ENCODE measurements at regions not wholly inside any gene's neighbourhood (a gene's known extent, or its start where the extent isn't known, plus 50 kb on each side); places are given as distances from the start of the nearest gene placed in this dataset.

- Histone ChIP-seq H2AFZ (ENCODE audit: low read depth, low read length, severe bottlenecking) (no peak overlapping the region), H3K36me3 (ENCODE audit: low read length) (no peaks in the 10 kb centered on the region), H3K9ac (ENCODE audit: low read length) (no peak overlapping the region), H4K20me1 (ENCODE audit: low read depth, low read length) (no peaks in the 10 kb centered on the region), H3K27me3 (ENCODE audit: low read length) (no peaks in the 10 kb centered on the region), H3K27ac (ENCODE audit: low read depth, low read length) (no peak overlapping the region), H3K79me2 (ENCODE audit: insufficient read depth, low read length) (no peaks in the 10 kb centered on the region), H3K9me2 (replicated peaks; ENCODE audit: insufficient read depth, low read length) (no peaks in the 10 kb centered on the region), H3K9me3 (ENCODE audit: insufficient read depth, low read length) (no peaks in the 10 kb centered on the region), H3K4me3 (ENCODE audit: insufficient read depth, low read length, poor library complexity, severe bottlenecking) (no peak overlapping the region), H3F3A (ENCODE audit: insufficient read depth) (no peaks in the 10 kb centered on the region), H3K4me2 (ENCODE audit: low read depth, low read length, poor library complexity, severe bottlenecking) (no peak overlapping the region)
- TF ChIP-seq, protein P1, sequence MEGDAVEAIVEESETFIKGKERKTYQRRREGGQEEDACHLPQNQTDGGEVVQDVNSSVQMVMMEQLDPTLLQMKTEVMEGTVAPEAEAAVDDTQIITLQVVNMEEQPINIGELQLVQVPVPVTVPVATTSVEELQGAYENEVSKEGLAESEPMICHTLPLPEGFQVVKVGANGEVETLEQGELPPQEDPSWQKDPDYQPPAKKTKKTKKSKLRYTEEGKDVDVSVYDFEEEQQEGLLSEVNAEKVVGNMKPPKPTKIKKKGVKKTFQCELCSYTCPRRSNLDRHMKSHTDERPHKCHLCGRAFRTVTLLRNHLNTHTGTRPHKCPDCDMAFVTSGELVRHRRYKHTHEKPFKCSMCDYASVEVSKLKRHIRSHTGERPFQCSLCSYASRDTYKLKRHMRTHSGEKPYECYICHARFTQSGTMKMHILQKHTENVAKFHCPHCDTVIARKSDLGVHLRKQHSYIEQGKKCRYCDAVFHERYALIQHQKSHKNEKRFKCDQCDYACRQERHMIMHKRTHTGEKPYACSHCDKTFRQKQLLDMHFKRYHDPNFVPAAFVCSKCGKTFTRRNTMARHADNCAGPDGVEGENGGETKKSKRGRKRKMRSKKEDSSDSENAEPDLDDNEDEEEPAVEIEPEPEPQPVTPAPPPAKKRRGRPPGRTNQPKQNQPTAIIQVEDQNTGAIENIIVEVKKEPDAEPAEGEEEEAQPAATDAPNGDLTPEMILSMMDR (IDR thresholded peaks at IDR 0.05; ENCODE audit: insufficient read depth, low read length, poor library complexity, severe bottlenecking): no peak
- no peak for TF ChIP-seq EZH2phosphoT487 (conservative IDR thresholded peaks at IDR 0.05; ENCODE audit: low read length)
These were observed 723.7 kb downstream of the RWDD3 start for GRCh38 chr1:95957748-95958147.

GRCh38 chr1:95966866-95967265, 732.9 kb downstream of the RWDD3 start:
- H4K20me1 ChIP-seq (ENCODE audit: low read depth, low read length): no peaks in the 10 kb centered on the region
- no peaks in the 10 kb centered on the region for H3F3A ChIP-seq (ENCODE audit: insufficient read depth)
- TF ChIP-seq EZH2phosphoT487 (conservative IDR thresholded peaks at IDR 0.05; ENCODE audit: low read length): no peak
- TF ChIP-seq, protein P1 (IDR thresholded peaks at IDR 0.05; ENCODE audit: insufficient read depth, low read length, poor library complexity, severe bottlenecking): no peak
- no peak overlapping the region for H3K4me3 ChIP-seq (ENCODE audit: insufficient read depth, low read length, poor library complexity, severe bottlenecking)
- no peaks in the 10 kb centered on the region for H3K9me2 ChIP-seq (replicated peaks; ENCODE audit: insufficient read depth, low read length)
- H3K27me3 ChIP-seq (ENCODE audit: low read length): no peaks in the 10 kb centered on the region
- H2AFZ ChIP-seq (ENCODE audit: low read depth, low read length, severe bottlenecking): no peak overlapping the region
- no peak overlapping the region for H3K27ac ChIP-seq (ENCODE audit: low read depth, low read length)
- H3K36me3 ChIP-seq (ENCODE audit: low read length): no peaks in the 10 kb centered on the region
- H3K4me2 ChIP-seq (ENCODE audit: low read depth, low read length, poor library complexity, severe bottlenecking): no peak overlapping the region
- no peaks in the 10 kb centered on the region for H3K9me3 ChIP-seq (ENCODE audit: insufficient read depth, low read length)
- no peaks in the 10 kb centered on the region for H3K79me2 ChIP-seq (ENCODE audit: insufficient read depth, low read length)
- H3K9ac ChIP-seq (ENCODE audit: low read length): no peak overlapping the region

DNA sequence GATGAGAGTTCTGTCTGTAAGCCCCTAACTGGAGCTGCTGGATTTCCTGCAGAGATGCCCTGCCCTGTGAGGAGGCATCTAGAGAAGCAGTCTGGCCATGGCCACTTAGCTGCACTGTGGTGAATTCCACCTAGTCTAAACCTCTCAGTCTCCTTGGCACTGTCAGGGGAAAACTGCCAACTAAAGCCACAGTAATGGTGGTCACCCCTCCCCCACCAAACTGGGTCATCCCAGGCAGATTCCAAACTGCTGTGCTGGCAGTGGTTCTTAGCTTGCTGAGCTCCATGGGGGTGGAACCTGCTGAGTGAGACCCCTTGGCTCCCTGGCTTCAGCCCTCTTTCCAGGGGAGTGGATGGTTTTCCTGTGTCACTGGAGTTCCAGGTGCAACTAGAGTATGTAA, 740.6 kb downstream of the RWDD3 start:
- H3K27me3 ChIP-seq (ENCODE audit: low read length): no peaks in the 10 kb centered on the region
- no peak overlapping the region for H3K4me2 ChIP-seq (ENCODE audit: low read depth, low read length, poor library complexity, severe bottlenecking)
- no peaks in the 10 kb centered on the region for H3K9me2 ChIP-seq (replicated peaks; ENCODE audit: insufficient read depth, low read length)
- H3K27ac ChIP-seq (ENCODE audit: low read depth, low read length): no peak overlapping the region
- TF ChIP-seq EZH2phosphoT487 (conservative IDR thresholded peaks at IDR 0.05; ENCODE audit: low read length): no peak
- H3K9ac ChIP-seq (ENCODE audit: low read length): no peak overlapping the region
- no peak overlapping the region for H2AFZ ChIP-seq (ENCODE audit: low read depth, low read length, severe bottlenecking)
- H4K20me1 ChIP-seq (ENCODE audit: low read depth, low read length): no peaks in the 10 kb centered on the region
- H3F3A ChIP-seq (ENCODE audit: insufficient read depth): no peaks in the 10 kb centered on the region
- H3K4me3 ChIP-seq (ENCODE audit: insufficient read depth, low read length, poor library complexity, severe bottlenecking): no peak overlapping the region
- H3K79me2 ChIP-seq (ENCODE audit: insufficient read depth, low read length): no peaks in the 10 kb centered on the region
- H3K36me3 ChIP-seq (ENCODE audit: low read length): no peaks in the 10 kb centered on the region
- no peaks in the 10 kb centered on the region for H3K9me3 ChIP-seq (ENCODE audit: insufficient read depth, low read length)

DNA sequence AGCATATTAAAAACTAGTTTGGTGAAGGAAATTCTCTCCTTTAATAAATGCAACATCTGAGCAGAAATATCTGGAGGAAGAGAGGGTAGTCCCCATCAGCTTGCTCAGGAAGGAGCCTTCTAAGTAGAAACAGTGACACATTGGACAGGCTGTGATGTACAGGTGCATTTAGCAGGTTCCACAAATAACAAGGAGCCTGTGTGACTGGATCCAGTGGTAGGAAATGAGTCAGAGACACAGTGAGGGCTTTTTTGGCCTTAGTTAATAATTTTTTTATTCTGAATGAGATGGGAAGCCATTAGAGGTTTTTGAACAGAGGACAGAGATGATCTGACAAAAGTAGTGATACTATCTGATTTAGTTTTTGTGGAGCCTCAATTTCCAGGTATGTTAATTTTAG, 738.9 kb upstream of the PTBP2 start:
- no peaks in the 10 kb centered on the region for H3K9me2 ChIP-seq (replicated peaks; ENCODE audit: insufficient read depth, low read length)
- no peaks in the 10 kb centered on the region for H3K9me3 ChIP-seq (ENCODE audit: insufficient read depth, low read length)
- no peak for TF ChIP-seq EZH2phosphoT487 (conservative IDR thresholded peaks at IDR 0.05; ENCODE audit: low read length)
- TF ChIP-seq, protein P1 (IDR thresholded peaks at IDR 0.05; ENCODE audit: insufficient read depth, low read length, poor library complexity, severe bottlenecking): no peak
- no peaks in the 10 kb centered on the region for H3F3A ChIP-seq (ENCODE audit: insufficient read depth)
- no peak overlapping the region for H2AFZ ChIP-seq (ENCODE audit: low read depth, low read length, severe bottlenecking)
- H3K79me2 ChIP-seq (ENCODE audit: insufficient read depth, low read length): no peaks in the 10 kb centered on the region
- no peaks in the 10 kb centered on the region for H3K36me3 ChIP-seq (ENCODE audit: low read length)
- H3K27ac ChIP-seq (ENCODE audit: low read depth, low read length): no peak overlapping the region
- no peaks in the 10 kb centered on the region for H3K27me3 ChIP-seq (ENCODE audit: low read length)
- no peak overlapping the region for H3K4me3 ChIP-seq (ENCODE audit: insufficient read depth, low read length, poor library complexity, severe bottlenecking)
- no peak overlapping the region for H3K9ac ChIP-seq (ENCODE audit: low read length)
- H3K4me2 ChIP-seq (ENCODE audit: low read depth, low read length, poor library complexity, severe bottlenecking): no peak overlapping the region
- H4K20me1 ChIP-seq (ENCODE audit: low read depth, low read length): no peaks in the 10 kb centered on the region
